ENCODE measurements at regions not wholly inside any gene's neighbourhood (a gene's known extent, or its start where the extent isn't known, plus 50 kb on each side); places are given as distances from the start of the nearest gene placed in this dataset.

- Histone ChIP-seq H3K27ac (ENCODE audit: low read length) (no peak overlapping the region), H3K4me2 (ENCODE audit: low read length) (no peak overlapping the region), H3K9me3 (ENCODE audit: low read length) (no peaks in the 10 kb centered on the region), H3K9me2 (ENCODE audit: insufficient read depth, low read length) (no peaks in the 10 kb centered on the region), H3K27me3 (ENCODE audit: insufficient read depth, low read depth, low read length) (no peaks in the 10 kb centered on the region), H2AFZ (ENCODE audit: low read depth, low read length) (no peak overlapping the region), H3K79me2 (replicated peaks; ENCODE audit: insufficient read depth, low read length) (no peaks in the 10 kb centered on the region), H3K4me3 (ENCODE audit: low read length) (no peak overlapping the region), H4K20me1 (ENCODE audit: insufficient read depth) (no peaks in the 10 kb centered on the region), H3K36me3 (ENCODE audit: insufficient read depth, low read length) (no peaks in the 10 kb centered on the region), H3K9ac (ENCODE audit: low read length) (no peak overlapping the region), H3F3A (ENCODE audit: insufficient read depth, low read length, poor library complexity, severe bottlenecking) (no peaks in the 10 kb centered on the region)
- TF ChIP-seq TAF1 (IDR thresholded peaks at IDR 0.05; ENCODE audit: low read depth): no peak
- TF ChIP-seq EZH2 (IDR thresholded peaks at IDR 0.05; ENCODE audit: borderline replicate concordance, insufficient read depth, low read length, poor library complexity, severe bottlenecking): no peak
- TF ChIP-seq RAD21 (conservative IDR thresholded peaks at IDR 0.05): no peak
- TF ChIP-seq POLR2AphosphoS5 (IDR thresholded peaks at IDR 0.05): no peak
- no peak for TF ChIP-seq SMC3 (conservative IDR thresholded peaks at IDR 0.05; ENCODE audit: poor library complexity)
Measured at GRCh38 chr20:11266571-11266970, 592.8 kb upstream of the JAG1 start.

GRCh38 chr20:11267131-11267761 is 593.4 kb upstream of the JAG1 start:
- H2AFZ ChIP-seq (ENCODE audit: low read depth, low read length): no peak overlapping the region
- no peaks in the 10 kb centered on the region for H3K9me3 ChIP-seq (ENCODE audit: low read length)
- H3K79me2 ChIP-seq (replicated peaks; ENCODE audit: insufficient read depth, low read length): no peaks in the 10 kb centered on the region
- H3K4me2 ChIP-seq (ENCODE audit: low read length): no peak overlapping the region
- H3K27ac ChIP-seq (ENCODE audit: low read length): no peak overlapping the region
- no peaks in the 10 kb centered on the region for H3K27me3 ChIP-seq (ENCODE audit: insufficient read depth, low read depth, low read length)
- no peaks in the 10 kb centered on the region for H3K9me2 ChIP-seq (ENCODE audit: insufficient read depth, low read length)
- H3K36me3 ChIP-seq (ENCODE audit: insufficient read depth, low read length): no peaks in the 10 kb centered on the region
- TF ChIP-seq POLR2AphosphoS5 (IDR thresholded peaks at IDR 0.05): no peak
- H4K20me1 ChIP-seq (ENCODE audit: insufficient read depth): no peaks in the 10 kb centered on the region
- no peak overlapping the region for H3K4me3 ChIP-seq (ENCODE audit: low read length)
- no peaks in the 10 kb centered on the region for H3F3A ChIP-seq (ENCODE audit: insufficient read depth, low read length, poor library complexity, severe bottlenecking)
- no peak overlapping the region for H3K9ac ChIP-seq (ENCODE audit: low read length)

GRCh38 chr20:11267762-11268335 is 594.0 kb upstream of the JAG1 start:
- H2AFZ ChIP-seq (ENCODE audit: low read depth, low read length): no peak overlapping the region
- H3F3A ChIP-seq (ENCODE audit: insufficient read depth, low read length, poor library complexity, severe bottlenecking): no peaks in the 10 kb centered on the region
- no peak for TF ChIP-seq POLR2AphosphoS5 (IDR thresholded peaks at IDR 0.05)
- TF ChIP-seq EZH2 (IDR thresholded peaks at IDR 0.05; ENCODE audit: borderline replicate concordance, insufficient read depth, low read length, poor library complexity, severe bottlenecking): no peak
- no peak for TF ChIP-seq RAD21 (conservative IDR thresholded peaks at IDR 0.05)
- no peak for TF ChIP-seq TAF1 (IDR thresholded peaks at IDR 0.05; ENCODE audit: low read depth)
- TF ChIP-seq, protein P1, sequence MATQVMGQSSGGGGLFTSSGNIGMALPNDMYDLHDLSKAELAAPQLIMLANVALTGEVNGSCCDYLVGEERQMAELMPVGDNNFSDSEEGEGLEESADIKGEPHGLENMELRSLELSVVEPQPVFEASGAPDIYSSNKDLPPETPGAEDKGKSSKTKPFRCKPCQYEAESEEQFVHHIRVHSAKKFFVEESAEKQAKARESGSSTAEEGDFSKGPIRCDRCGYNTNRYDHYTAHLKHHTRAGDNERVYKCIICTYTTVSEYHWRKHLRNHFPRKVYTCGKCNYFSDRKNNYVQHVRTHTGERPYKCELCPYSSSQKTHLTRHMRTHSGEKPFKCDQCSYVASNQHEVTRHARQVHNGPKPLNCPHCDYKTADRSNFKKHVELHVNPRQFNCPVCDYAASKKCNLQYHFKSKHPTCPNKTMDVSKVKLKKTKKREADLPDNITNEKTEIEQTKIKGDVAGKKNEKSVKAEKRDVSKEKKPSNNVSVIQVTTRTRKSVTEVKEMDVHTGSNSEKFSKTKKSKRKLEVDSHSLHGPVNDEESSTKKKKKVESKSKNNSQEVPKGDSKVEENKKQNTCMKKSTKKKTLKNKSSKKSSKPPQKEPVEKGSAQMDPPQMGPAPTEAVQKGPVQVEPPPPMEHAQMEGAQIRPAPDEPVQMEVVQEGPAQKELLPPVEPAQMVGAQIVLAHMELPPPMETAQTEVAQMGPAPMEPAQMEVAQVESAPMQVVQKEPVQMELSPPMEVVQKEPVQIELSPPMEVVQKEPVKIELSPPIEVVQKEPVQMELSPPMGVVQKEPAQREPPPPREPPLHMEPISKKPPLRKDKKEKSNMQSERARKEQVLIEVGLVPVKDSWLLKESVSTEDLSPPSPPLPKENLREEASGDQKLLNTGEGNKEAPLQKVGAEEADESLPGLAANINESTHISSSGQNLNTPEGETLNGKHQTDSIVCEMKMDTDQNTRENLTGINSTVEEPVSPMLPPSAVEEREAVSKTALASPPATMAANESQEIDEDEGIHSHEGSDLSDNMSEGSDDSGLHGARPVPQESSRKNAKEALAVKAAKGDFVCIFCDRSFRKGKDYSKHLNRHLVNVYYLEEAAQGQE (IDR thresholded peaks at IDR 0.05; ENCODE audit: borderline replicate concordance): no peak
- no peak for TF ChIP-seq EP300 (conservative IDR thresholded peaks at IDR 0.05; ENCODE audit: poor library complexity, severe bottlenecking)
- no peak for TF ChIP-seq MXI1 (conservative IDR thresholded peaks at IDR 0.05; ENCODE audit: poor library complexity, severe bottlenecking)
- no peak for TF ChIP-seq SMC3 (conservative IDR thresholded peaks at IDR 0.05; ENCODE audit: poor library complexity)
- TF ChIP-seq, protein P2, sequence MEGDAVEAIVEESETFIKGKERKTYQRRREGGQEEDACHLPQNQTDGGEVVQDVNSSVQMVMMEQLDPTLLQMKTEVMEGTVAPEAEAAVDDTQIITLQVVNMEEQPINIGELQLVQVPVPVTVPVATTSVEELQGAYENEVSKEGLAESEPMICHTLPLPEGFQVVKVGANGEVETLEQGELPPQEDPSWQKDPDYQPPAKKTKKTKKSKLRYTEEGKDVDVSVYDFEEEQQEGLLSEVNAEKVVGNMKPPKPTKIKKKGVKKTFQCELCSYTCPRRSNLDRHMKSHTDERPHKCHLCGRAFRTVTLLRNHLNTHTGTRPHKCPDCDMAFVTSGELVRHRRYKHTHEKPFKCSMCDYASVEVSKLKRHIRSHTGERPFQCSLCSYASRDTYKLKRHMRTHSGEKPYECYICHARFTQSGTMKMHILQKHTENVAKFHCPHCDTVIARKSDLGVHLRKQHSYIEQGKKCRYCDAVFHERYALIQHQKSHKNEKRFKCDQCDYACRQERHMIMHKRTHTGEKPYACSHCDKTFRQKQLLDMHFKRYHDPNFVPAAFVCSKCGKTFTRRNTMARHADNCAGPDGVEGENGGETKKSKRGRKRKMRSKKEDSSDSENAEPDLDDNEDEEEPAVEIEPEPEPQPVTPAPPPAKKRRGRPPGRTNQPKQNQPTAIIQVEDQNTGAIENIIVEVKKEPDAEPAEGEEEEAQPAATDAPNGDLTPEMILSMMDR (IDR thresholded peaks at IDR 0.05; ENCODE audit: poor library complexity, severe bottlenecking): no peak
- no peaks in the 10 kb centered on the region for H3K27me3 ChIP-seq (ENCODE audit: insufficient read depth, low read depth, low read length)
- no peaks in the 10 kb centered on the region for H4K20me1 ChIP-seq (ENCODE audit: insufficient read depth)
- no peaks in the 10 kb centered on the region for H3K79me2 ChIP-seq (replicated peaks; ENCODE audit: insufficient read depth, low read length)
- H3K27ac ChIP-seq (ENCODE audit: low read length): no peak overlapping the region
- H3K9me3 ChIP-seq (ENCODE audit: low read length): no peaks in the 10 kb centered on the region
- no peaks in the 10 kb centered on the region for H3K36me3 ChIP-seq (ENCODE audit: insufficient read depth, low read length)
- no peaks in the 10 kb centered on the region for H3K9me2 ChIP-seq (ENCODE audit: insufficient read depth, low read length)
- no peak overlapping the region for H3K4me2 ChIP-seq (ENCODE audit: low read length)
- H3K4me3 ChIP-seq (ENCODE audit: low read length): no peak overlapping the region
- H3K9ac ChIP-seq (ENCODE audit: low read length): no peak overlapping the region

All from neural cell (in vitro differentiated cells).